ENCODE measurements at regions not wholly inside any gene's neighbourhood (a gene's known extent, or its start where the extent isn't known, plus 50 kb on each side); places are given as distances from the start of the nearest gene placed in this dataset.

DNA sequence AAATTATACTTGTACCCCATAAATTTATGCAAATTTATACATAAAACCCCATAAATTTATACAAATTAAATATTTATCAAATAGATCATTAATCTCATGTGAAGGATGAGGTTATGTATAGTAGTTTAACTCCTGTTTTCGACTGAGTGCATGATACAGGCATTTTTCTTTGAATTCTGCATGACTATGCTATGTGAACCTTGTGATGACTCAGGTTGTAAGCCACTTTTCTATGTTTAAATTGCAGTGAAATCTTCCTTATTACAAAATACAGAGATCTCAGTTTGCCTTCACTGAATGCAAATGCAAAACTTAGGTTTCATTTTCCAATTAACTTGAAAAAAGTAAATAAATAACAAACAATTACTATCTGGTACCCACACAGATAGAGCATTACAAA lies 843.7 kb downstream of the CDH11 start:
- H3K4me3 ChIP-seq = no peak overlapping the region
- no peaks in the 10 kb centered on the region for H3K27me3 ChIP-seq
- H3K27ac ChIP-seq = no peak overlapping the region
- H3K9me3 ChIP-seq = no peaks in the 10 kb centered on the region
- no peak for TF ChIP-seq POLR2A (IDR thresholded peaks at IDR 0.05)
- TF ChIP-seq, protein P1, sequence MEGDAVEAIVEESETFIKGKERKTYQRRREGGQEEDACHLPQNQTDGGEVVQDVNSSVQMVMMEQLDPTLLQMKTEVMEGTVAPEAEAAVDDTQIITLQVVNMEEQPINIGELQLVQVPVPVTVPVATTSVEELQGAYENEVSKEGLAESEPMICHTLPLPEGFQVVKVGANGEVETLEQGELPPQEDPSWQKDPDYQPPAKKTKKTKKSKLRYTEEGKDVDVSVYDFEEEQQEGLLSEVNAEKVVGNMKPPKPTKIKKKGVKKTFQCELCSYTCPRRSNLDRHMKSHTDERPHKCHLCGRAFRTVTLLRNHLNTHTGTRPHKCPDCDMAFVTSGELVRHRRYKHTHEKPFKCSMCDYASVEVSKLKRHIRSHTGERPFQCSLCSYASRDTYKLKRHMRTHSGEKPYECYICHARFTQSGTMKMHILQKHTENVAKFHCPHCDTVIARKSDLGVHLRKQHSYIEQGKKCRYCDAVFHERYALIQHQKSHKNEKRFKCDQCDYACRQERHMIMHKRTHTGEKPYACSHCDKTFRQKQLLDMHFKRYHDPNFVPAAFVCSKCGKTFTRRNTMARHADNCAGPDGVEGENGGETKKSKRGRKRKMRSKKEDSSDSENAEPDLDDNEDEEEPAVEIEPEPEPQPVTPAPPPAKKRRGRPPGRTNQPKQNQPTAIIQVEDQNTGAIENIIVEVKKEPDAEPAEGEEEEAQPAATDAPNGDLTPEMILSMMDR (IDR thresholded peaks at IDR 0.05) = no peak
- no peak for ATAC-seq
- H3K4me1 ChIP-seq = no peaks in the 10 kb centered on the region
- WGBS, 4 donors = 66 to 80% (median 71%) methylated on average over 1 of the region's 1 CpG
- intact Hi-C loops (cut with DNase I) = no loop called here
- DNase-seq = no peak
- no peaks in the 10 kb centered on the region for H3K36me3 ChIP-seq

DNA sequence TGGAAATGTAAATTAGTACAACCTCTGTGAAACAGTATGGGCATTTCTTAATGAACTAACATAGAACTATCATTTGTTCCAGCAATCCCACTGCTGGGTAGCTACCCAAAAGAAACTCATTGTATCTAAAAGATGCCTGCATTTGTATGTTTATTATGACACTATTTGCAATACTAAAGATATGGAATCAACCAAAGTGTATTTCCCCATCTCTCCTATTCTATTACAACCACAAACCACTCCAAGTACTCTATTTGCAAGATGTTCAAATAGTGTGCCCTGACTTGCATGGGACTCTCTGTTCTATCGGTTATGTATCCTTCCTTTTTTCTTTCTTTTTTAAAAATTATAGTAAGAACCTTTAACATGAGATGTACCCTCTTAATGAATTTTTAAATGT lies 845.2 kb downstream of the CDH11 start:
- TF ChIP-seq, protein P1 (IDR thresholded peaks at IDR 0.05) = no peak
- no peak for TF ChIP-seq POLR2A (IDR thresholded peaks at IDR 0.05)
- H3K27me3 ChIP-seq = no peaks in the 10 kb centered on the region
- H3K4me3 ChIP-seq = no peak overlapping the region
- no peaks in the 10 kb centered on the region for H3K4me1 ChIP-seq
- no peaks in the 10 kb centered on the region for H3K36me3 ChIP-seq
- intact Hi-C loops (cut with DNase I) = no loop called here
- WGBS, 4 donors = 90 to 98% (median 94%) methylated on average over 1 of the region's 1 CpG
- ATAC-seq (no peak), DNase-seq (no peak)
- H3K27ac ChIP-seq = no peak overlapping the region
- H3K9me3 ChIP-seq = no peaks in the 10 kb centered on the region

DNA sequence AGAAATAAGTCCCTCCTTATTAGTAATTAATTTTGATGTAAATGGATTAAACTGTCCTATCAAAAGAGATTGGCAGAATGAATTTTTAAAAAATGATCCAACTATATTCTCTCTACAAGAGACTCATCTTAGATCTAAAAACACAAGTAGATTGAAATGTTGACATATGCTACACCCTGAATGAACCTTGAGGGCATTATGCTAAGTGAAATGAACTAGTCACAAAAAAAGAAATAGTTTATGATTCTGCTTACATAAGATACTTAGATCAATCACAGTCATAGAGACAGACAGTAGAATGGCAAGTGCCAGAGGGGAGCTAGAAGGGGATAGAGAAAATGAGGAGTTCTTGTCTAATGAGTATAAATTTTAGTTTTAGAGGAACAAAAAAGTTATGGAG lies 849.8 kb downstream of the CDH11 start:
- no peaks in the 10 kb centered on the region for H3K36me3 ChIP-seq
- peaks cover 0 to 16% (median 8%) of the 10 kb centered on the region in 12 donors for H3K9me3 ChIP-seq
- no peaks in the 10 kb centered on the region for H3K4me1 ChIP-seq
- no peak overlapping the region for H3K4me3 ChIP-seq
- H3K27me3 ChIP-seq = no peaks in the 10 kb centered on the region
- H3K27ac ChIP-seq = no peak overlapping the region
- ATAC-seq = no peak
- intact Hi-C loops (cut with DNase I) = no loop called here
- DNase-seq = no peak
- TF ChIP-seq, protein P1 (IDR thresholded peaks at IDR 0.05) = no peak
- no peak for TF ChIP-seq POLR2A (IDR thresholded peaks at IDR 0.05)

DNA sequence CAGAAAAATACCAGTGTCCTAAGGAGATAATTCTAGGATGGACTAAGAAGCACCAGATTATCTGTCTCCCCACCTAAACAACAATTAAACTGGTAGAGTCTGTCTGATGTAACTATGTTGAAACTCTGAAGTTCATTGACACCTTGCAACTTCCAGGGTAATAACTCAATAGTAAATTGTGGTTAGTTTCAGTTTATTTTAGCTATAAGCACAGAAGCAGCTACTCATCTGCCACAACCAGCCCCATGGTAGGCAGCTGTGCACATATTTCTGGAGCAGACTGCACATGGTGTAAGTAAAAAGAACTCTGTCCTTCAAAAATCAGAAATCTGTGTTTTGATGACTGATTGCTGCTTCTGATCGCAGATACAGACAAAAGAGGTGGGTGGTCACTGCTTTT lies 852.1 kb downstream of the CDH11 start:
- Histone ChIP-seq H3K36me3 (no peaks in the 10 kb centered on the region), H3K4me3 (no peak overlapping the region), H3K9me3 (peaks cover 0 to 16% (median 8%) of the 10 kb centered on the region in 12 donors), H3K27me3 (no peaks in the 10 kb centered on the region), H3K27ac (no peak overlapping the region), H3K4me1 (no peaks in the 10 kb centered on the region)
- DNase-seq = no peak
- ATAC-seq = no peak
- intact Hi-C loops (cut with DNase I) = no loop called here
- WGBS, 4 donors = 73 to 82% (median 77%) methylated on average over 1 of the region's 1 CpG
- TF ChIP-seq, protein P1 (IDR thresholded peaks at IDR 0.05) = no peak
- TF ChIP-seq POLR2A (IDR thresholded peaks at IDR 0.05) = no peak
